Fibroblast of lung (primary cell): ENCODE measurements at regions not wholly inside any gene's neighbourhood (a gene's known extent, or its start where the extent isn't known, plus 50 kb on each side); places are given as distances from the start of the nearest gene placed in this dataset.

ENCODE experiments used
- CTCF ChIP-seq, 2 donors: IDR thresholded peaks in 1 of 2; conservative IDR thresholded peaks in 1 of 2; 1 replicate in 1 of 2; 2 replicates in 1 of 2; pipeline ENCODE4 v1.5.1; 2011 to 2012; ENCODE audit warnings: low read length in 2 of 2, control low read depth in 1 of 2, inconsistent platforms in 1 of 2, low read depth in 1 of 2, mild to moderate bottlenecking in 1 of 2
- EZH2 ChIP-seq: IDR thresholded peaks from 2 replicates; pipeline ENCODE4 v1.5.1; 2012; ENCODE audit warnings: low read length, control low read depth, mild to moderate bottlenecking; ENCODE audit errors: missing control alignments

- no peak for TF ChIP-seq CTCF (conservative IDR thresholded peaks at IDR 0.05 in 1 of 2, IDR thresholded peaks at IDR 0.05 in 1 of 2; ENCODE audit: low read depth in 1 of 2, low read length in 2 of 2)
- TF ChIP-seq EZH2 = no peak
Observed at GRCh38 chr22:48874956-48875355, 952.7 kb downstream of the BRD1 start.
